ENCODE measurements at regions not wholly inside any gene's neighbourhood (a gene's known extent, or its start where the extent isn't known, plus 50 kb on each side); places are given as distances from the start of the nearest gene placed in this dataset.
A peak's percentile ranks its signal among the peaks of the same experiment; 100 is the strongest.

DNA sequence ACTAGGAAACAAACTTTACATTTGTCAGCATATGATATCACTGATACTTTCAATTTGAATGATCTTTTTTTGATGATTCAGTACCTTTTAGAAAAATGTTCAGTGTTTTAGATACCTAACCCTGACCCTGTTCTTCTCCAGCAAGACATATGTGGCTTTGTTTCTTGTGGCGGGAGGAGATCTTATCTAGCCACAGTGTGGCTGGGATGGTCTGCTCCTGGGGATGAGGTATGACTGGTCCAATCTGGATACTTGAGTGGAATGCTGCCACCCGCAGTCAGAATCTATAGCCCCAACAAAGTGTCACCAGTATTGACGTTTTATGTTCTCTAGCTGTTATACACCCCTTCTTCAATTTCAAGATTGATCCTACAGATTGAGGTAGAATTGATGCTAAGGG, 439.0 kb upstream of the GOLIM4 start:
- Histone ChIP-seq H3K9ac (ENCODE audit: insufficient read depth, low read depth, low read length) (no peak overlapping the region), H3K36me3 (replicated peaks in 1 of 2; ENCODE audit: control insufficient read depth in 1 of 2, insufficient read depth in 2 of 2, low read length in 2 of 2) (no peaks in the 10 kb centered on the region), H3K27me3 (ENCODE audit: control insufficient read depth in 1 of 2, insufficient read depth in 2 of 2, low read length in 2 of 2) (no peaks in the 10 kb centered on the region), H3K9me3 (ENCODE audit: low read length) (no peaks in the 10 kb centered on the region), H3K4me3 (replicated peaks in 1 of 3; ENCODE audit: insufficient read depth in 1 of 3, low read depth in 2 of 3, low read length in 3 of 3) (no peak overlapping the region), H3K4me1 (ENCODE audit: insufficient read depth, low read length) (no peaks in the 10 kb centered on the region), H3K4me2 (ENCODE audit: low read depth, low read length) (no peak overlapping the region), H3K79me2 (ENCODE audit: insufficient read depth, low read length) (no peaks in the 10 kb centered on the region), H4K20me1 (ENCODE audit: insufficient read depth, low read length) (no peaks in the 10 kb centered on the region), H3K27ac (ENCODE audit: extremely low read length, insufficient read depth, low read length) (no peak overlapping the region), H2AFZ (ENCODE audit: low read length) (no peak overlapping the region)
- ATAC-seq (no peak), FAIRE-seq (no peak), DNase-seq (ENCODE audit: low spot score) (no peak)
- no peak for TF ChIP-seq TBL1XR1 (IDR thresholded peaks at IDR 0.05; ENCODE audit: borderline replicate concordance, low read length, partially characterized antibody)
- no peak for TF ChIP-seq MAFF (IDR thresholded peaks at IDR 0.05; ENCODE audit: low read depth, low read length)
- 0 out of 4 replicates have a peak, but pooled peaks have one; percentile 22 to 26 for TF ChIP-seq MAFK (conservative IDR thresholded peaks at IDR 0.05 in 1 of 2, IDR thresholded peaks at IDR 0.05 in 1 of 2; ENCODE audit: low read length in 2 of 2)
- BruUV-seq (replicated peaks): no TSS peak
- ChIA-PET CTCF (ENCODE audit: low intra/inter-chr PET ratio, low total read pairs) (no interaction called here), POLR2A (no interaction called here)
- in situ Hi-C loops (cut with HindIII; ENCODE audit: extremely low pct_ligation_motif_present, low pct_unique_long_range_greater_than_20kb): no loop called here
- intact Hi-C loops (cut with micrococcal nuclease; ENCODE audit: unreplicated experiment): no loop called here
- WGBS (ENCODE audit: low lambda C conversion rate): 6% methylated on average over 3 of the region's 3 CpGs

DNA sequence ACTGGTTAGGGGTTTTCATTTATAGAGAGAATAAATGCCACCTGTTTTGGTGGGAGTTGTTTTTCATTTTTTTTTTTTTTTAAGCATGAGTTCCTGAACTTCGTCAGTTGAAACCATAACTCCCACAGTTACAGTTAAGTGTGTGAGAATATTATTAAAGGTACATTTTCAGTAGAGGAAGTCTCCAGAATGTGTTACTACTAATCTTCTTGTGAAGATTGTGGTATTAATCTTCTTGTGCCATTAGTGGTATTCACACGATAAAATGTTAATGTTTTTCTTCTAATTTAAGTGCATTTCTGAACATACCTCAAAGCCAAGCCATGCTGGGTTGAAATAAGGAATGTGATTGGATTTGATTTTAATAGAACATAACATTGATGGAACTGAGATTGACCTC, 437.9 kb upstream of the GOLIM4 start:
- DNase-seq (ENCODE audit: low spot score): no peak
- Histone ChIP-seq H3K27me3 (ENCODE audit: control insufficient read depth in 1 of 2, insufficient read depth in 2 of 2, low read length in 2 of 2) (no peaks in the 10 kb centered on the region), H3K4me2 (ENCODE audit: low read depth, low read length) (no peak overlapping the region), H3K4me1 (ENCODE audit: insufficient read depth, low read length) (no peaks in the 10 kb centered on the region), H3K27ac (ENCODE audit: extremely low read length, insufficient read depth, low read length) (no peak overlapping the region), H4K20me1 (ENCODE audit: insufficient read depth, low read length) (no peaks in the 10 kb centered on the region), H3K9ac (ENCODE audit: insufficient read depth, low read depth, low read length) (no peak overlapping the region), H3K9me3 (ENCODE audit: low read length) (no peaks in the 10 kb centered on the region), H3K79me2 (ENCODE audit: insufficient read depth, low read length) (no peaks in the 10 kb centered on the region), H3K4me3 (replicated peaks in 1 of 3; ENCODE audit: insufficient read depth in 1 of 3, low read depth in 2 of 3, low read length in 3 of 3) (no peak overlapping the region), H3K36me3 (replicated peaks in 1 of 2; ENCODE audit: control insufficient read depth in 1 of 2, insufficient read depth in 2 of 2, low read length in 2 of 2) (no peaks in the 10 kb centered on the region), H2AFZ (ENCODE audit: low read length) (no peak overlapping the region)
- ATAC-seq: no peak
- WGBS (ENCODE audit: low lambda C conversion rate): 1% methylated on average over 2 of the region's 2 CpGs
- in situ Hi-C loops (cut with HindIII; ENCODE audit: extremely low pct_ligation_motif_present, low pct_unique_long_range_greater_than_20kb): no loop called here
- ChIA-PET POLR2A (no interaction called here), CTCF (ENCODE audit: low intra/inter-chr PET ratio, low total read pairs) (no interaction called here)
- no TSS peak for BruUV-seq (replicated peaks)
- intact Hi-C loops (cut with micrococcal nuclease; ENCODE audit: unreplicated experiment): no loop called here
- no peak for FAIRE-seq
- TF ChIP-seq RXRB (CRISPR knock-in tag; IDR thresholded peaks at IDR 0.05; ENCODE audit: borderline replicate concordance): no peak
- TF ChIP-seq SIN3B (IDR thresholded peaks at IDR 0.05; ENCODE audit: low read length): no peak
- no peak for TF ChIP-seq ZNF34 (CRISPR knock-in tag; IDR thresholded peaks at IDR 0.05; ENCODE audit: borderline replicate concordance)
- TF ChIP-seq MED13 (CRISPR knock-in tag; IDR thresholded peaks at IDR 0.05): no peak
- no peak for TF ChIP-seq ZNF672 (CRISPR knock-in tag; IDR thresholded peaks at IDR 0.05)
- TF ChIP-seq ZNF564 (CRISPR knock-in tag; IDR thresholded peaks at IDR 0.05): no peak
- TF ChIP-seq ZSCAN9 (CRISPR knock-in tag; IDR thresholded peaks at IDR 0.05; ENCODE audit: borderline replicate concordance): no peak
- no peak for TF ChIP-seq PAWR (CRISPR knock-in tag; IDR thresholded peaks at IDR 0.05; ENCODE audit: borderline replicate concordance)
- TF ChIP-seq, protein P1, sequence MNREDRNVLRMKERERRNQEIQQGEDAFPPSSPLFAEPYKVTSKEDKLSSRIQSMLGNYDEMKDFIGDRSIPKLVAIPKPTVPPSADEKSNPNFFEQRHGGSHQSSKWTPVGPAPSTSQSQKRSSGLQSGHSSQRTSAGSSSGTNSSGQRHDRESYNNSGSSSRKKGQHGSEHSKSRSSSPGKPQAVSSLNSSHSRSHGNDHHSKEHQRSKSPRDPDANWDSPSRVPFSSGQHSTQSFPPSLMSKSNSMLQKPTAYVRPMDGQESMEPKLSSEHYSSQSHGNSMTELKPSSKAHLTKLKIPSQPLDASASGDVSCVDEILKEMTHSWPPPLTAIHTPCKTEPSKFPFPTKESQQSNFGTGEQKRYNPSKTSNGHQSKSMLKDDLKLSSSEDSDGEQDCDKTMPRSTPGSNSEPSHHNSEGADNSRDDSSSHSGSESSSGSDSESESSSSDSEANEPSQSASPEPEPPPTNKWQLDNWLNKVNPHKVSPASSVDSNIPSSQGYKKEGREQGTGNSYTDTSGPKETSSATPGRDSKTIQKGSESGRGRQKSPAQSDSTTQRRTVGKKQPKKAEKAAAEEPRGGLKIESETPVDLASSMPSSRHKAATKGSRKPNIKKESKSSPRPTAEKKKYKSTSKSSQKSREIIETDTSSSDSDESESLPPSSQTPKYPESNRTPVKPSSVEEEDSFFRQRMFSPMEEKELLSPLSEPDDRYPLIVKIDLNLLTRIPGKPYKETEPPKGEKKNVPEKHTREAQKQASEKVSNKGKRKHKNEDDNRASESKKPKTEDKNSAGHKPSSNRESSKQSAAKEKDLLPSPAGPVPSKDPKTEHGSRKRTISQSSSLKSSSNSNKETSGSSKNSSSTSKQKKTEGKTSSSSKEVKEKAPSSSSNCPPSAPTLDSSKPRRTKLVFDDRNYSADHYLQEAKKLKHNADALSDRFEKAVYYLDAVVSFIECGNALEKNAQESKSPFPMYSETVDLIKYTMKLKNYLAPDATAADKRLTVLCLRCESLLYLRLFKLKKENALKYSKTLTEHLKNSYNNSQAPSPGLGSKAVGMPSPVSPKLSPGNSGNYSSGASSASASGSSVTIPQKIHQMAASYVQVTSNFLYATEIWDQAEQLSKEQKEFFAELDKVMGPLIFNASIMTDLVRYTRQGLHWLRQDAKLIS (CRISPR knock-in tag; IDR thresholded peaks at IDR 0.05): no peak
- TF ChIP-seq ISX (CRISPR knock-in tag; conservative IDR thresholded peaks at IDR 0.05): no peak
- no peak for TF ChIP-seq SALL2 (CRISPR knock-in tag; IDR thresholded peaks at IDR 0.05)
